DOHH2 (cell line): ENCODE measurements at regions not wholly inside any gene's neighbourhood (a gene's known extent, or its start where the extent isn't known, plus 50 kb on each side); places are given as distances from the start of the nearest gene placed in this dataset.

Experiments used
- CTCF ChIP-seq: fragments of 200-600 bp; sonication (generic); IDR thresholded peaks from one replicate; pipeline ENCODE4 v1.5.1; 2014; ENCODE audit warnings: antibody characterized with exemption, mild to moderate bottlenecking, low read depth, low read length; ENCODE audit not compliant: poor library complexity, severe bottlenecking
- EZH2phosphoT487 ChIP-seq: fragments of 200-600 bp; sonication (generic); IDR thresholded peaks from 2 replicates; pipeline ENCODE4 v1.6.1; 2017; ENCODE audit warnings: borderline replicate concordance, mild to moderate bottlenecking, antibody characterized with exemption, low read length, moderate library complexity, mixed read lengths

- TF ChIP-seq CTCF (no peak), EZH2phosphoT487 (no peak)
Observed at GRCh38 chr4:26050212-26050643, 136.2 kb downstream of the SMIM20 start.
